ENCODE measurements at regions not wholly inside any gene's neighbourhood (a gene's known extent, or its start where the extent isn't known, plus 50 kb on each side); places are given as distances from the start of the nearest gene placed in this dataset.

- ChIA-PET CTCF (no interaction called here), POLR2A (no interaction called here)
- DNase-seq (ENCODE audit: extremely low spot score), result no peak
- TF ChIP-seq TARDBP (IDR thresholded peaks at IDR 0.05), result no peak
- TF ChIP-seq SUZ12 (IDR thresholded peaks at IDR 0.05), result no peak
- TF ChIP-seq HDGF (IDR thresholded peaks at IDR 0.05; ENCODE audit: borderline replicate concordance), result no peak
- no peak for TF ChIP-seq SP1 (IDR thresholded peaks at IDR 0.05)
- TF ChIP-seq ARNT (IDR thresholded peaks at IDR 0.05), result no peak
- TF ChIP-seq CTBP1 (IDR thresholded peaks at IDR 0.05; ENCODE audit: borderline replicate concordance), result no peak
- no peak for TF ChIP-seq NFRKB (IDR thresholded peaks at IDR 0.05)
- TF ChIP-seq ELF4 (IDR thresholded peaks at IDR 0.05), result no peak
- no peak for TF ChIP-seq FOXK2 (IDR thresholded peaks at IDR 0.05)
- no peak for TF ChIP-seq BHLHE40 (IDR thresholded peaks at IDR 0.05; ENCODE audit: borderline replicate concordance)
- TF ChIP-seq ZNF384 (IDR thresholded peaks at IDR 0.05), result no peak
- no peak for TF ChIP-seq PKNOX1 (IDR thresholded peaks at IDR 0.05)
- TF ChIP-seq LEF1 (IDR thresholded peaks at IDR 0.05; ENCODE audit: borderline replicate concordance), result no peak
- TF ChIP-seq FOXA1 (IDR thresholded peaks at IDR 0.05), result no peak
- no peak for TF ChIP-seq FOXM1 (IDR thresholded peaks at IDR 0.05; ENCODE audit: borderline replicate concordance)
- no peak for TF ChIP-seq L3MBTL2 (conservative IDR thresholded peaks at IDR 0.05)
These were observed 182.7 kb upstream of the C14orf180 start for GRCh38 chr14:104396682-104397470.

- DNase-seq (ENCODE audit: extremely low spot score), result no peak
- CTCF ChIA-PET, result interaction anchor here (1.0 kb wide), 1 partner anchor 76 kb away, joined by 3 read pairs; no protein-coding TSS in a partner anchor
- TF ChIP-seq BHLHE40 (IDR thresholded peaks at IDR 0.05; ENCODE audit: borderline replicate concordance), result no peak
- no peak for TF ChIP-seq SP1 (IDR thresholded peaks at IDR 0.05)
- TF ChIP-seq TARDBP (IDR thresholded peaks at IDR 0.05), result no peak
- TF ChIP-seq SUZ12 (IDR thresholded peaks at IDR 0.05), result no peak
- no peak for TF ChIP-seq FOXM1 (IDR thresholded peaks at IDR 0.05; ENCODE audit: borderline replicate concordance)
- TF ChIP-seq FOXK2 (IDR thresholded peaks at IDR 0.05), result no peak
- TF ChIP-seq NFRKB (IDR thresholded peaks at IDR 0.05), result no peak
- TF ChIP-seq HDGF (IDR thresholded peaks at IDR 0.05; ENCODE audit: borderline replicate concordance), result no peak
- no peak for TF ChIP-seq ARNT (IDR thresholded peaks at IDR 0.05)
- TF ChIP-seq L3MBTL2 (conservative IDR thresholded peaks at IDR 0.05), result no peak
- TF ChIP-seq ZNF384 (IDR thresholded peaks at IDR 0.05), result no peak
- no peak for TF ChIP-seq ELF4 (IDR thresholded peaks at IDR 0.05)
- no peak for TF ChIP-seq LEF1 (IDR thresholded peaks at IDR 0.05; ENCODE audit: borderline replicate concordance)
- TF ChIP-seq CTBP1 (IDR thresholded peaks at IDR 0.05; ENCODE audit: borderline replicate concordance), result no peak
- TF ChIP-seq PKNOX1 (IDR thresholded peaks at IDR 0.05), result no peak
- TF ChIP-seq FOXA1 (IDR thresholded peaks at IDR 0.05), result no peak
- POLR2A ChIA-PET, result no interaction called here
These were observed 181.6 kb upstream of the C14orf180 start for GRCh38 chr14:104397956-104398355.

- POLR2A ChIA-PET, result no interaction called here
- DNase-seq (ENCODE audit: extremely low spot score), result no peak
- no peak for TF ChIP-seq ZNF384 (IDR thresholded peaks at IDR 0.05)
- no peak for TF ChIP-seq LEF1 (IDR thresholded peaks at IDR 0.05; ENCODE audit: borderline replicate concordance)
- TF ChIP-seq HDGF (IDR thresholded peaks at IDR 0.05; ENCODE audit: borderline replicate concordance), result no peak
- no peak for TF ChIP-seq SUZ12 (IDR thresholded peaks at IDR 0.05)
- TF ChIP-seq FOXA1 (IDR thresholded peaks at IDR 0.05), result no peak
- no peak for TF ChIP-seq ELF4 (IDR thresholded peaks at IDR 0.05)
- TF ChIP-seq CTBP1 (IDR thresholded peaks at IDR 0.05; ENCODE audit: borderline replicate concordance), result no peak
- TF ChIP-seq FOXM1 (IDR thresholded peaks at IDR 0.05; ENCODE audit: borderline replicate concordance), result no peak
- no peak for TF ChIP-seq BHLHE40 (IDR thresholded peaks at IDR 0.05; ENCODE audit: borderline replicate concordance)
- no peak for TF ChIP-seq ARNT (IDR thresholded peaks at IDR 0.05)
- no peak for TF ChIP-seq L3MBTL2 (conservative IDR thresholded peaks at IDR 0.05)
- TF ChIP-seq PKNOX1 (IDR thresholded peaks at IDR 0.05), result no peak
- TF ChIP-seq SP1 (IDR thresholded peaks at IDR 0.05), result no peak
- no peak for TF ChIP-seq FOXK2 (IDR thresholded peaks at IDR 0.05)
- TF ChIP-seq NFRKB (IDR thresholded peaks at IDR 0.05), result no peak
- no peak for TF ChIP-seq TARDBP (IDR thresholded peaks at IDR 0.05)
- CTCF ChIA-PET, result interaction anchor here (1.0 kb wide), 1 partner anchor 76 kb away, joined by 3 read pairs; no protein-coding TSS in a partner anchor
These were observed 180.9 kb upstream of the C14orf180 start for GRCh38 chr14:104398656-104399055.

GRCh38 chr14:104399432-104400155 lies 180.0 kb upstream of the C14orf180 start:
- TF ChIP-seq L3MBTL2 (conservative IDR thresholded peaks at IDR 0.05), result no peak
- no peak for TF ChIP-seq FOXM1 (IDR thresholded peaks at IDR 0.05; ENCODE audit: borderline replicate concordance)
- no peak for TF ChIP-seq FOXA1 (IDR thresholded peaks at IDR 0.05)
- no peak for TF ChIP-seq CTBP1 (IDR thresholded peaks at IDR 0.05; ENCODE audit: borderline replicate concordance)
- no peak for TF ChIP-seq ARNT (IDR thresholded peaks at IDR 0.05)
- no peak for TF ChIP-seq ZNF384 (IDR thresholded peaks at IDR 0.05)
- TF ChIP-seq ELF4 (IDR thresholded peaks at IDR 0.05), result no peak
- TF ChIP-seq BHLHE40 (IDR thresholded peaks at IDR 0.05; ENCODE audit: borderline replicate concordance), result no peak
- TF ChIP-seq LEF1 (IDR thresholded peaks at IDR 0.05; ENCODE audit: borderline replicate concordance), result no peak
- CTCF ChIA-PET, result no interaction called here
- no peak for DNase-seq (ENCODE audit: extremely low spot score)
- POLR2A ChIA-PET, result no interaction called here

- ChIA-PET CTCF (no interaction called here), POLR2A (no interaction called here)
- DNase-seq (ENCODE audit: extremely low spot score), result no peak
- TF ChIP-seq ELF4 (IDR thresholded peaks at IDR 0.05) (no peak), CTBP1 (IDR thresholded peaks at IDR 0.05; ENCODE audit: borderline replicate concordance) (no peak), FOXA1 (IDR thresholded peaks at IDR 0.05) (no peak), BHLHE40 (IDR thresholded peaks at IDR 0.05; ENCODE audit: borderline replicate concordance) (no peak), HDGF (IDR thresholded peaks at IDR 0.05; ENCODE audit: borderline replicate concordance) (no peak), ARNT (IDR thresholded peaks at IDR 0.05) (no peak), FOXK2 (IDR thresholded peaks at IDR 0.05) (no peak), L3MBTL2 (conservative IDR thresholded peaks at IDR 0.05) (no peak), PKNOX1 (IDR thresholded peaks at IDR 0.05) (no peak), SUZ12 (IDR thresholded peaks at IDR 0.05) (no peak), FOXM1 (IDR thresholded peaks at IDR 0.05; ENCODE audit: borderline replicate concordance) (no peak), TARDBP (IDR thresholded peaks at IDR 0.05) (no peak), NFRKB (IDR thresholded peaks at IDR 0.05) (no peak), ZNF384 (IDR thresholded peaks at IDR 0.05) (no peak)
These were observed 179.2 kb upstream of the C14orf180 start for GRCh38 chr14:104400355-104400754.

Measured in HEK293T (cell line).